ENCODE measurements at regions not wholly inside any gene's neighbourhood (a gene's known extent, or its start where the extent isn't known, plus 50 kb on each side); places are given as distances from the start of the nearest gene placed in this dataset.

- no peak for FAIRE-seq
- Histone ChIP-seq H2AFZ (ENCODE audit: control insufficient read depth, low read length) (no peak overlapping the region), H3K27ac (ENCODE audit: control insufficient read depth, insufficient read depth, low read length) (no peak overlapping the region), H3K9ac (ENCODE audit: control insufficient read depth, extremely low read depth, insufficient read depth, low read length) (no peak overlapping the region), H3K4me2 (ENCODE audit: control insufficient read depth, extremely low read depth, insufficient read depth, low read depth, low read length) (no peak overlapping the region), H4K20me1 (ENCODE audit: control insufficient read depth, extremely low read depth, insufficient read depth, low read length) (no peaks in the 10 kb centered on the region), H3K36me3 (ENCODE audit: control insufficient read depth in 2 of 2, extremely low read depth in 1 of 2, insufficient read depth in 2 of 2, low read length in 2 of 2) (no peaks in the 10 kb centered on the region), H3K79me2 (ENCODE audit: control insufficient read depth, insufficient read depth, low read length) (no peaks in the 10 kb centered on the region), H3K4me1 (ENCODE audit: control insufficient read depth, extremely low read depth, insufficient read depth, low read length) (peaks cover 3% of the 10 kb centered on the region), H3K9me3 (ENCODE audit: control insufficient read depth, low read depth, low read length) (no peaks in the 10 kb centered on the region), H3K4me3 (ENCODE audit: control insufficient read depth in 2 of 3, extremely low read depth in 1 of 3, insufficient read depth in 2 of 3, low read depth in 1 of 3, low read length in 3 of 3) (no peak overlapping the region), H3K9me1 (ENCODE audit: control insufficient read depth, extremely low read depth, insufficient read depth, low read length) (no peaks in the 10 kb centered on the region), H3K27me3 (ENCODE audit: control insufficient read depth, extremely low read depth, insufficient read depth, low read length) (no peaks in the 10 kb centered on the region)
- DNase-seq (ENCODE audit: low read depth, low spot score) = no peak
- no peak for TF ChIP-seq CTCF (optimal IDR thresholded peaks at IDR 0.05 in 1 of 3, IDR thresholded peaks at IDR 0.05 in 1 of 3, conservative IDR thresholded peaks at IDR 0.05 in 1 of 3; ENCODE audit: extremely low read depth in 1 of 3, insufficient read depth in 2 of 3, low read length in 3 of 3)
- TF ChIP-seq EZH2 (IDR thresholded peaks at IDR 0.05; ENCODE audit: low read length) = no peak
- dilution Hi-C loops (cut with MboI; ENCODE audit: extremely low pct_ligation_motif_present, low sequenced_read_pairs) = no loop called here
Observed at GRCh38 chr6:119848696-119849095, 499.1 kb upstream of the MAN1A1 start.

DNA sequence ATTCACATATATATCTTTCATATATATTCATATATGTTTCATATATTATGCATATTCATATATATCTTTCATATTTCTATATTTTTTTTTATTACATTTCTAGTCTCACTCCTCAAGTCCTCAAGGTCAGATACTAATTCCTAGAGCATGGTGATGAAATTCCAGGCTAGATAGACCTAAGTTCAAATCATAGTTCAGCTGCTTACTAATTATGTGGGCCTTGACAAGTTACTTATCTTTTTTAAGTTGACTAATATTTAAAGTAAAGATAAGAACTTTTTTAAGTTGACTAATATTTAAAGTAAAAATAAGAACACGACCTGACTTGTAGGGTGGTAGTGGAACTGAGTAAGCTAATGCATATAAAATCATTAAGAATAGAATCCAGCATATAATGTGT is 495.6 kb upstream of the MAN1A1 start:
- Histone ChIP-seq H3K4me1 (ENCODE audit: control insufficient read depth, extremely low read depth, insufficient read depth, low read length) (peaks cover 3% of the 10 kb centered on the region), H3K9ac (ENCODE audit: control insufficient read depth, extremely low read depth, insufficient read depth, low read length) (no peak overlapping the region), H2AFZ (ENCODE audit: control insufficient read depth, low read length) (peak overlapping the region; percentile 66), H3K4me2 (ENCODE audit: control insufficient read depth, extremely low read depth, insufficient read depth, low read depth, low read length) (no peak overlapping the region), H3K4me3 (ENCODE audit: control insufficient read depth in 2 of 3, extremely low read depth in 1 of 3, insufficient read depth in 2 of 3, low read depth in 1 of 3, low read length in 3 of 3) (no peak overlapping the region), H3K79me2 (ENCODE audit: control insufficient read depth, insufficient read depth, low read length) (no peaks in the 10 kb centered on the region), H3K36me3 (ENCODE audit: control insufficient read depth in 2 of 2, extremely low read depth in 1 of 2, insufficient read depth in 2 of 2, low read length in 2 of 2) (no peaks in the 10 kb centered on the region), H3K9me3 (ENCODE audit: control insufficient read depth, low read depth, low read length) (no peaks in the 10 kb centered on the region), H4K20me1 (ENCODE audit: control insufficient read depth, extremely low read depth, insufficient read depth, low read length) (no peaks in the 10 kb centered on the region), H3K27me3 (ENCODE audit: control insufficient read depth, extremely low read depth, insufficient read depth, low read length) (no peaks in the 10 kb centered on the region), H3K9me1 (ENCODE audit: control insufficient read depth, extremely low read depth, insufficient read depth, low read length) (no peaks in the 10 kb centered on the region), H3K27ac (ENCODE audit: control insufficient read depth, insufficient read depth, low read length) (no peak overlapping the region)
- no peak for DNase-seq (ENCODE audit: low read depth, low spot score)
- TF ChIP-seq EZH2 (IDR thresholded peaks at IDR 0.05; ENCODE audit: low read length) (no peak), CTCF (optimal IDR thresholded peaks at IDR 0.05 in 1 of 3, IDR thresholded peaks at IDR 0.05 in 1 of 3, conservative IDR thresholded peaks at IDR 0.05 in 1 of 3; ENCODE audit: extremely low read depth in 1 of 3, insufficient read depth in 2 of 3, low read length in 3 of 3) (no peak)
- dilution Hi-C loops (cut with MboI; ENCODE audit: extremely low pct_ligation_motif_present, low sequenced_read_pairs) = no loop called here
- no peak for FAIRE-seq

Measured in keratinocyte (primary cell).